ENCODE measurements at regions not wholly inside any gene's neighbourhood (a gene's known extent, or its start where the extent isn't known, plus 50 kb on each side); places are given as distances from the start of the nearest gene placed in this dataset.

DNA sequence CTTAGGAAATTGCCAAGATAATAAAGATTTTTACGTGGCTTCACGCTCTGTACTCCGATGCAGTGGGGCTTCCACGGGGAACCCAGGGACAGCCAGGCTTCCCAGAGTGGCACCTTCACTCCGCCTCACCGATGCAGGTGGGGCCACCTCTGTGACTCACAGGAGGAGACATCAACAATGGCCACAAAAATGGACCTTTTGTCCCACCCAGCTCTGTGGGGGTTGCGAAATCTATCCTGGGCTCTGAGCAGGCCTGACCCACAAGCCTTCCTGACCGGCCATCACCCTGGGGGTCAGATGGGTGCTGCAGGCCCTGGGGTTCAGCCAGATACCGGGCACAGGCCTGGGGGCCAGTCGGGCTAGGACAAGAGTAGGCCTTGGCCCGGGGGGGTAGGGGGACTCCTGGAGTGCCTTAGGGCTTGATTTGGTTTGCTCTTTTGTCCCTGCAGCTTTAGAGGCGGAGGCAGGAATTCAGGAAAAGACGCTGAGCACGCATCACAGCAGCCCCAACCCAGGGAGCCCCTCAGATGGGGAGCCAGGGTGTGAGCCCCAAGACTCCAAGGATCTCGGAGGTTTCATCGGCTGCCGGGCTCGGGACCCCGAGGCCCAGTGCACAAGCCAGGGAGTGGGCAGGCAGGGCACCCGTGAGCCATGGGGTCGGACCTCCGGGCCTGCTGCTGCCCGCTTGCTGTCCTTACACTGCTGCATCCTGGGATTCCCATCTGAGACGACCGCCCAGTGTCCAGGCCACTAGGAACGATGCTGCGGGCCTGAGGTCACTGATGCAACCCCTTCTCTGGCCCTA lies 136.5 kb upstream of the NKX1-1 start:
- no peak for DNase-seq (ENCODE audit: low spot score)

DNA sequence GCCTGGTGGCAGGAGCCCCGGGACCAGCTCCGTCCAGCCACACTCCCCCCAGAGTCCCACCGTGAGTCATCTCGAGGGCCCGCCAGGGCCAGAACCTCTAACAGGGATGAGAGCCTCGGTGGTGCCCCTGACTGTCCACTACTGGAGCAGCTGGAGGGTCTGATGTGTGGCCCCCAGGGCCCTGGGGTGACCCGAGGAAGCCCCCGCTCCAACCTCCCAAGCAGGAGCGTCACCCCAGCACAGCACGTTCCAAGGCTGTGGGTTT lies 135.9 kb upstream of the NKX1-1 start:
- DNase-seq (ENCODE audit: low spot score): no peak

DNA sequence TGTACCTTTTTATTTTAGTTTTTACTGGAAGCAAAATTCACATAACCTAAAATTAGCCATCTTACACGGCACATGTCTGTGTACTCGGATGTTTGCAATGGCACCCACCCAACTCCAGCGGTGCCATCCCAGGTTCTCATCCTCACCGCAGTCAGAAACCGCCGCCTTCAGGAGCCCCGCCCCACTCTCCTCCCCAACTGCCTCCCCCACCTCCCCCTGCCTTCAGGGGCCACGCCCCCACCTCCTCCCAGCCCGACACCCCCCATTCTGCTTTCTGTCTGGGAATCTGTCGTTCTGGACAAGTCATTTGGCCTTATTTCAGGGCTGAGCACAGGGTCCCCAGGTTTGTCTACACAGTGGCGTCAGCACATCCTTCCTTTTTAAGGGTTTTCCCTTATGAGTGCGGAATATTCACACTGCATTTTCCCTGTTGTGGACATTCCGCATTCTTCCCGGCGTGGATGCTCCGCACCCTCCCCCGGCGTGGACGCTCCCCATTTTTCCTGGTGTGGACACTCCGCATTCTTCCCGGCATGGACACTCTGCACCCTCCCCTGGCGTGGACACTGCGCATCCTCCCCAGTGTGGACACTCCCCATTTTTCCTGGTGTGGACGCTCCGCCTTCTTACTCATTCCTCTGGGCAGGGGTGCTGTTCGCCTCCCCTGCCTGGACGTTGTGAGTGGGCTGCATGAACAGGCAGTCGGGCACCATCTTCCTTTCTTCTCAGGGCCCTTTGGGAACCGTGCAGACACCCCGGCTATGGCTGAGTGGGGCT lies 135.4 kb upstream of the NKX1-1 start:
- DNase-seq (ENCODE audit: low spot score): no peak

DNA sequence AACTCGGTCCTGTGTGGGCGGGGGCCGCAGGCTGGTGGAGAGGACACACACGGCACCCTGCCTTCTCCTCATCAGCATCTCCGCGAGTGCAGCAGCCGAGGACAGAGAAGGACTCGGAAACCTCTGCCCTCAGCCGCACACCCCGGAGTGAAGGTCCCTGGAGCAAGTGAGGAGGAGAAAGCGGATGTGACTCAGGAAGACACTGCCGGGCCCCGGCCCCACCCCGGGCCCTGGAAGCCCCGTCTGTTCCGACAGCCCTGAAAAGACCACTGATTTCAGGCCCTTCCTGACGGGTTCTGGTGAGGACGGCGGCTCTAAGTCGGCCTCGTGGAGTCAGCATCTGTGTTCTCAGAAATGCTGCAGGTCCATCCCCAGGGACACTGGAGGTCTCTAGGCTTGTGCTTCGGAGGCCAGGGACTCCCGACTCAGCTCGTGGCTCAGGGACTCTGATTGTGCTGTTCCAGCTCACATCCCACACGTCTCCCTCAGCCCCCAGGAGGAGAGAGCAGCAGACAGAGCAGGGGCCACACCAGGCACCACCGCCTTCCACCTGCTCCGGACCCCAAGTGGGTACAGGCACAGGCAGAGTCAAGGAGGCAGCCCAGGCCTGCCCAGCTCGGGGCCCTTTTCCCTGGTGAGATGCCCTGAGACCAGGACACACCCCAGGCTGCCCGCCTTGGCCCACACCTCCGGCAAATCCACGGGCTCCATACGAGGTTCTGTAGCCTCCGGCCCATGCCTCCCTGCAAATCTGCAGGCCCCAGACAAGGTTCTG lies 134.5 kb upstream of the NKX1-1 start:
- no peak for DNase-seq (ENCODE audit: low spot score)

DNA sequence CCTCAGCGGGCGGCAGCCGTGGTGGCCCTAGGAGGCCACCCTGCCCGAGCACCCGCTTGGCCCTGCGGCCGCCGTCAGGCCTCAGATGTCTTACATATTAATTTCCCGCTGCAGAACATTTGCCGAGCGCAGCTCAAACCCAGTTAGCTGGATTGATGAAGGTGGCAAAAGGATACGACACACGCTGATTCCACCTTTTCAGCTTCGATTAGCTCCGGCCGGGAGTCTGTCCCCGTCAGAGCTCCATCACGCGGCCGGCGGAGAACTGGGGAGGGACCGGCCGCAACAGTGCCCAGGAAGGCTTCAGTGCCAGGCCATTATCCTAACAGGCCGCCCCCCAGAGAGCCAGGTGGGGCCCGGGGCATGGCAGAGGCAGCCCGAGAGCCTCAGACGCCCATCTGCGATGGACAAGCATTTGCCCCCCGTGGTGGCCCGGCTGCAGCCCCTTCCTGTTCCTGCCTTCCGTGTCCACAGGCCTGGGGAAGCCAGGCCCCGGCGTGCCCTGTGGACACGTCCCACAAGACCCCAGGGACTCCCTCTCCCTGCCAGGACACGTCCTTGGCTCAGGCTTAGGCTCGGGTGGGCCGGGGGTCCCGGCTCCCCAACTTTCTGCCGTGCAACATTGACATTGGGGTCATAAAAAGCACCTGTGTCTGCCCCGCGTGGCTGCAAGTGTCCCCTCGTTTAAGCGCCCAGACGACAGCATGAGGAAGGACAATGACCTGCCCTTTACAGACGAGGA lies 133.8 kb upstream of the NKX1-1 start:
- no peak for DNase-seq (ENCODE audit: low spot score)

DNA sequence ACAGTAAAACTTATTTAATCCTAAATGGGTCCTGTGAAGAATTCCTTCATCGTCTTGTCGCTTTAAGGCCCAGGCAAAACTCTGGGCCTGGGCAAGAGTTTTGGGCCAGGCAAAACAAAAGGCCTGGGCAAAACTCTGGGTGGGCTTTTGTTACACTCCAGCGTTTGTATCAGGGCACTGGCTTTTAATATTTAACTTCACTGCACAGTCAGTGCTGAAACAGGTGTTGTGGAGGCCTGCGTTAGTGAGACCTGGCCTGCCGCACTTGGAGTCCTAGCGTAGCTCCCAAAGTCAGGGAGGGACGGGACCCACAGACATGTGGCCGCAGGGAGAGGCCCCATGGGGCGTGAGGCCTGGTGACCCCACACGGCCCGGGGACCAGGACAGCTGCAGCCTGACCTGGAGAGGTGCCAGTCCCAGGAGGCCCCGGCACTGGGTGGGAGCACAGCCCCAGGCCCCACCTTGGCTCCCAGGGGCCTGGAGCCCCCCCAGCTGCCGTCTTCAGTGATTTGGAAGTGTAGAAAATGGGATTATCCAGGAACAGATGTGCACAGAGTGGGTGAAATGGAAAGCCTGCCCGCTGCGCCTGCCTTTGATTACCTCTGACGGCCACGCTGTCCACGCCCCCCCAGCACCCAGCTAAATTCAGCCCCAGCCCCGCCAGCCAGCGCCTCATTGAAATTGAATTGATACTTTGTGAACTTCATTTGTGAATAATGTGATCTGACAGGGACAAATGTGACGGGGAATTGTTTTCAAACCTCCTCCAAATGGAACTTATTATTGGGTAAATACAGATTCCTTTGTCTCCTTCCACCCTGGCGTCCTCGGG lies 132.9 kb upstream of the NKX1-1 start:
- DNase-seq (ENCODE audit: low spot score): no peak

DNA sequence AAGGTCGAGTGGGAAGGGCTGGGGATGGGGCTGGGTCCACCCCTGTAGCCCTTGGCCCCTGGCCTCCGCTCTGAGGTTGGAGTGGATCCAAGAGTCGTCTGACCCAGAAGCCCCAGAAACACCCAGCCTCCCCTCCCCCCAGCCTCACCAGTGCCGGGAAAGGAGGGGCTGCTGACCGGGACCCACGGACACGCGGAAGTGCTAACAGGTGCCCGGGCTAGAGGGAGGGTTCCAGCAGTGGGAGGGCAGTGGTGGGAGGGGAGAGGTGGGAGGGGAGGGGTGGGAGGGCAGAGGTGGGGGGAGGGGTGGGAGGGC lies 131.8 kb upstream of the NKX1-1 start:
- DNase-seq (ENCODE audit: low spot score): no peak

DNA sequence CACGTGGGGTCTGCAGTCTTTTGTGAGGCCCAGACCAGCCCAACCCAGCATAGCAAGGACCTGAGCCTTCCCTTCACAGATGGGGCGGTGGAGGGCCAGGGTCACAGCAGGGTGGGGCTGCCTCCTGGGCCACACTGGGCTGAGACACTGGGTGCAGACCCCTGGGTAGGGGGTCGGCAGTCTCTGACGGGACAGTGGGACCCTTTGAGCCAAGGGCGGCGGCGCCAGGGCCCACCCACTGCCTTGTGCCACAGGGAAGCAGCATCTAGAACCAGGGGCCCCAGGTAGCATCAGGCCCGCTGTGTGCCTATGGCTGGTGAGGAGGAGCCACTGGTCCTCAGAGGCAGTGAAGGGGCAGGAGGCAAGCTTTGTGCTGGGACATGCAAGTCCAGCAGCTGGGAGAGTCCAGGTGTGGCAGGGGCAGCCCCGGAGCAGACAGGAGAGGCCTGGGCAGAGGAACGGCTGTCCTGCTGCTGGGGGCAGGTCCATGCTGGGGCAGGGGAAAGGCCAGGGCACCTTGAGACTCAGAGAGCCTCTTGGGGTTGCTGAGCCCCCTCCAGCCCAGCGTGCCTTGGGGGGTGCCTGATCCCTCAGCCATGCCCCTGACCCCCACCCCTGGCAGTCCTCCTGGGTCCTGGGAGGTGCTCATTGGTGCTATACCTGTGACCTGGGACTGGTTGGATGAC lies 131.3 kb upstream of the NKX1-1 start:
- no peak for DNase-seq (ENCODE audit: low spot score)

DNA sequence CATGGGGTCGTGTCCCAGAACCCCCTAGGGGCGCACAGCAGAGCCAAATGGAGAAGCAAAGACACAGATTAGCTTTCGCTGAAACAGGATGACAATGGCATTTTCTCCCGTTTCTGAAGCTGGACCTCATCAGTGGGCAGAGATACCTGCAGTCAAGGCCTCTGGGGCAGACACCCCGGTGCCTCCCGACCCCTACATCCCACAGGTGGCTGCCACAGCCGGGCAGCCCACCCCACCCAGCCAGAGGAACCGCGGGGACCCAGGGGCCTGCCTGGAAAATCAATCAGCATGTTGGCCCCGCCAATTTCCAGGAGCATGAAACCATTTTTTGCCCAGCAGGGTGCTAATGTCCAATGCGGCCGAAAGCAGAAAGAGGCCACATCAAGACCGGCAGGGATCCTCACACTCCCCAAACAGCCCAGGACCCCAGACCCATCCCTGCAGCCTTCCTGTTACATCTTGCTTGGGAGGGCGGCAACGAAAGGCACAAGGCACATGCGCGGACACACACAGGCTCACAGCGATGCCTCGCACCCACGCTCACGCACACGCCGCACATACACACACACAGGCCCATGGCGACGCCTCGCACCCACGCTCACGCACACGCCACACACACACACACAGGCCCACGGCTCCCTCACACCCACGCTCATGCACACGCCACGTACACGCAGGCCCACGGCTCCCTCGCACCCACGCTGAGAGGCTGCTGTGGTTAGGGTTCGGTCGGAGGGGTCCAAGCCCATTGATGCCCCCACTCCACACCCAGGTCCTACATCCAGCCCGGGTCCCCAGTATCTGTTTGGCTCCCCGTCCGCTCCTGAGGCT lies 130.6 kb upstream of the NKX1-1 start:
- no peak for DNase-seq (ENCODE audit: low spot score)

DNA sequence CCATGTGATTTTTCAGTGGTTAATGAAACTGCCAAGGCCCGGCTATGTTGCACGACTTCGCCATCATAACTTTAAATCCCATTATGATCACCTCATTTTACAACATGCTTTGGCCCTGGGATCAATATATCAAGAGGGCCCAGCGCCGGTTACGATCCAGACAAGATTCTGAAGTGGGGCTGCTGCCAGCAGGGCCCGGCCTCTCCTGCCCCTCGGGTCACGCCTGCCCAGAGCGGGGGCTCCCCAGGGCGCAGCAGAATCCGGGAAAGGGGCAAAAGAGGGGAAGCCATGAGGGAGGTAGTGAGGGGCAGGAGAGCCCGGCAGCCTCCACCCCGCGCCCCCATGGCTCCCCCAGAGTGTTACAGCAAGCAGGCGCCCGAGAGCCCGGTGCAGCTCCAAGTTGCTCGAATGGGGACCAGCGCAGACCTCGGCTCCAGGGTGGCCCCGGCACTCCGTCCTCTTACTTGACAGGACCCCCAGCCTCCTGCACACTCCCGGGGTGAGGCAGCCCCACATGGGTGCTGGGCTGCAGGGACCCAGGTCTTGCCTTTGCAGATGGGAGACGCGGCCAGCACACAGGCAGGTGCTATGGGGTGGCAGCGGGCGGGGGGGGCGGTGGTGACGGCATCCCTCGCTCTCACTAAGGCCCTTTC lies 129.8 kb upstream of the NKX1-1 start:
- DNase-seq (ENCODE audit: low spot score): no peak

DNA sequence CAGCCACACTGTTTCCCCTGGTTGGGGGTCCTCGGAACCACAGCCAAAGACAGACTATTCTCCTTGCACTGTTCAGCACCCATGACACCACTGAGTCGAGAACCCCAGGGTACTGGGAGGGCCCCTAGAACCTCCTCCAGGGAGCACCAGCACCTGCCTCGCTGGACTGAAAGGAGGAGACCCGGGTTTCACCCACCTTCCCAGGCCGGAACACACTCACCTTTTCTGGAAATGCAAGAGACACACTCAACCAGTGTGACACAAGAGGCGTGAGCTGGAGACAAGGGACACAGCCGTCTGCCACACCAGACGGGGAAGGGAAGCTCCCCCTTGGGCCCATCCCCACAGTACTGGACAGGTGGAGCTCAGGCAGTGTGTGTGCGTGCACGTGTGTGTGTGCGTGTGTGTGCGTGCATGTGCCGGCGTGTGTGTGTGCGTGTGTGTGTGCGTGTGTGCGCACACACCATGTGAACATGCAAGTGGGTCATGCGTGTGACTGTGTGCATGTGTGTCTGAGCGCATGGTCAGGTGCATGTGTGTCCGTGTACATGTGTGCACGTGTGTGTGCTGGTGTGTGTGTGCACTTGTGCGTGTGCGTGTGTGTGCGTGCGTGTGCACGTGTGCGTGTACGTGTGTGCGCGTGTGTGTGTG lies 128.8 kb upstream of the NKX1-1 start:
- no peak for DNase-seq (ENCODE audit: low spot score)

DNA sequence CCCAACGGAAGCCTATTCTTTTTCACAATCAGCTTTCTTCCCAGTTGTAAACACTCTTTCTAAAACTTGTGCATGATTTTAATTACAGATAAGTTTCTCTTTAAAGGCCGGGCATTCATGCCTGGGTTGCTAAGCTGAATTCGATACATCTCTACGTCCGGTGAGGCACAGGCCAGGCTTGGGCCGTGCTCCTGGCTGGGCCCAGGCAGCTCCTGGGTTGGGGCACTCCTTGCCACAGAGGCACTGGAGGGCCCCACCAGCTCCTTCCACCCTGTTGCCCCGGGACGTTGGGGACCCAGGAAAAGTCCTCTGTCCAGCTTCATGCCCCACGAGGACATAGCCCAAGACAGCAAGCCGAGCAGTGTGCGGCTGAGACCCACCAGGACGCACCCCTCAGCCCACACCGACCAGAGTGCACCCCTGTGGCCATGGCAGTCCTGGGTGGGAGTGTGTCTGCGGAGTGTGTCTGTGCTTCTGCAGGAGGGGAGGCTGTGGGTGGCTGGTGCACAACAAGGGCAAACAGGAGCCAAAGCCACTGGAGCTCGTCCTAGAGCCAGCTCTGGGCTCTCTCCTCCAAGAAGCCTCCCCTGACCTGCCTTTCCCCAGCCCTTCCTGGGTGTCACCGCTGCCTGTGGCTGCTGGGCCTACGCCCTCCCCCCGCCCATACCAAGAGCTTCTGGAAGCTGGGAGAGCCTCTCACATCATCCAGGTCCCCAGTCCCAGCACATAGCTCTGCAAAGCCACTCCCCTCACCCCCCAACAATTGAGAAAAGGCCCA lies 128.0 kb upstream of the NKX1-1 start:
- DNase-seq (ENCODE audit: low spot score): no peak

DNA sequence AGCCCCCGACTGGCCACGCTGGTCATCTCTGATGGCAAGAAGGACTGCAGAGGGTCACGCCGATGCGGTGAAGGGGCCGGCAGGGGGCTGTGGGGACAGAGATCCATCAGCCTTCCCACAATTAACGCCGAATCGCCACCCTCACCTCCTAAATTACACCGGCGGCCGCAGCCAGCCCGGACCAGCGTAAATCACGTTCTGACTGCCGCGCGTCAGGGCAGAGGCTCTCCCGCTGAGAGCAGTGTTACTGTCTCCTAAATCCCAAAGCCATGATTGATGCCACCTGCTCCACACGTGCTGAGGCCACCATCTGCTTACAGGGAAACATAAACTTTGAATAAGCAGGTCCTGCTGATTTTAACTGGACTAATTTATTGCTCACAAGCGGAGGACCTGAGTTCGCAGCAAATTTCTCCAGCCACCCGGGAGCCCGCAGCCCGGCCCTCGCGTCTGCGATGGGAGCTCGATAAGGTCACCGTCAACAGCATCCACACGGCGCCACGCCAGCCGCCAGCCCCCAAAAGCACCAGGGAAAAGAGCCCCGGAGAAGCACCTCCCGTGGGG lies 127.3 kb upstream of the NKX1-1 start:
- no peak for DNase-seq (ENCODE audit: low spot score)

DNA sequence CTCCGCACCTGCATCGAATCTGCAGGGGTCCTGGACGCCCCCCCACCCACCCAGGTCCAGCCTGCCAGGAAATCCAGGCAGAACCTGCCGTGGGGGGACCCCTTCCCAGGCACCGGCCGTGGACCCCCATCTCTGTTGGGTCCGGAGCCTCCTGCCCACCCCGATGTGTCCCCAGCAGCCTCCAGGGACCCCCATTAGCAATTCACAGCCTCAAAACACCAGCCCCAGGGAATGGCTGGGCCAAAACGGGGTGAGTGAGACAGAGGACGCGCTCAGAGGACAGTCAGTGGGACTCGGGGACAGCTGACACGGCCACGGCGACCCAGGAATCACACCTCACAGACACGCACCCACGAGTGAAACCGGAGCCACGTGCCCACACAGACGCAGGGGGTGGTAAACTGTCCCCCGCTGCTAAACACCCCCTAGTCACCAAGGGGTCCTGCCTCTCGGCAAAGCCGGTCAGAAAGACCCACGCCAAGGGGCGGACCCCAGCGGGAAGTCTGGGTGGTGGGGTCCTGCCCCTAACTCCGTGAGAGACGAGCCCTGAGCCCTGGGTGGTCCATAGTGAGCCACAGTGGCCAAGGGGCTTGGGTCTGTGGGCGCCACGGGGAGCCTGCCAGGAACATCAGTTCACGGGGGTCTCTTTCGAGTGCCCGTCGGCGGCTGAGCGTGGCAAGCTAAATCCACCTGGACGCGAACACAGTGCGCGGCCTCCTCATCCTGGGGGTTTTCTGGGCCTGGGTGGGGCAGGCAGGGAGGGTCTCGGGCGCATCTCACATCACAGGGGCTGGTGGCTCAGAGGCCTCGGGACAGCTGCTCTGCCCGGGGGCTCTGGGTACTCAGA lies 126.5 kb upstream of the NKX1-1 start:
- DNase-seq (ENCODE audit: low spot score): no peak

DNA sequence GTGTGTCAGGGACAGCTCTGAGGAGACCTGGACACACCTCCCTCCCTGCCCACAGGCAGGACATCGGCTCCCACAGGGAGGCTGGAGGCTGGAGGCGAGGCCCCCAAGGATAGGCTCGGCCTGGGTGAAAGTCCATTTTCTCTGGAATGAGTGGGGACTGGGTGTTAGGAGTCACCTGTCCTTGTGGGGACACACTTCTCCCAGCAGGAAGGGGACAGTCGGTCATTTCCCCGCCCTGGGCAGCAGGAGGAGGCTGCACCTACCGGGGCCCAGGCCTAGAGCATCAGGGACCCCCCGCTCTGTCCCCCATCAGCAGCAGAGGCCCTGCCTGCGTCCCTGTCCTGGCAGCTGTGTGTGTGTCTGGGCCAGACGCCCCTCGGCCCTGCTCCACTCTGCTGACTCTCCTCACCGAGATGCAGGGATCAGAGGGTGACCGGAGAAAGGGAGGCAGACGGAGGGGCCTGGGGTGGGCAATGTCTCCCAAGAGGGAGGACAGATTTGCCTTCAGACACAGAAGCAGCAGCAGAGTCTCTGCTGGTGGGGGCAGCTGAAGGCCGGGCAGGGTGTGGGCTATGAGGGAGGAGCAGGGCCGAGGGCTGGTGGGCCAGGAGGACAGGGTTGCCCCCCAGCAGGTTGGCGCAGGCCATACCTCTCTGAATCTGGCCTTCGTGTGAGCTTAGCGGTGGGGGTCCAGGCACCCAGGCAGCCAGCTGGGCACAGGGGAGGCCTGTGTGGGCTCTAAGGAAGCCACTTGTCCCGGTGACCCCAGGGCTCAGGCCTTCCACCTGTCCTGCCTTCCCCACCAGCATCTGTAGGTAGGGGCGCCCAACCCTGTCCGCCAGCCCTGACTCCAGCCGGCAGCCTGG lies 125.7 kb upstream of the NKX1-1 start:
- no peak for DNase-seq (ENCODE audit: low spot score)

DNA sequence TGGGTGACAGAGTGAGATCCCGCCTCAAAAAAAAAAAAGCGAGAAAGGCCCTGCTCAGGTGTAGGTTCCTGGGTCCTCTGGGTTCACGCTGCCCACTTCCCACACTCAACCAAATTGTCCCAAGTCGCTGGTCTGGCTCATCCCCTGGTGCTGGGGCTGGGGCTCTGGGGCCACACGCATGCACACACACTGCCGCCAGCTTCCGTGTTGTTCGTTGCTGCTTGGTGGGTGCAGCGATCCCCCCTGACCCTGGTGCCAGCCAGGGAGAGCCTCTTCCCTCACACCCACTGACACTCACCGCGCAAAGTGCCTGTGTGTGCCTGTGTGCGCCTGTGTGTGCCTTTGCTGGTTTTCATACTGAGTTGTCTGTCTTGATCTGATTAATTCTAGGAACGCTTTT lies 124.1 kb upstream of the NKX1-1 start:
- no peak for DNase-seq (ENCODE audit: low spot score)
